GM23338 (cell line): ENCODE measurements at regions not wholly inside any gene's neighbourhood (a gene's known extent, or its start where the extent isn't known, plus 50 kb on each side); places are given as distances from the start of the nearest gene placed in this dataset.

ENCODE experiments used
- CREB1 ChIP-seq: fragments of 250-450 bp; sonication (Bioruptor Pico); IDR thresholded peaks from 2 replicates; pipeline ENCODE4 v1.5.0; 2020; ENCODE audit warnings: low read depth, mild to moderate bottlenecking, moderate library complexity
- CTCF ChIP-seq, 2 experiments: fragments of 200-600 bp in 1 of 2; sonication (generic) in 1 of 2; conservative IDR thresholded peaks; 2 replicates each; pipeline versions ENCODE4 v1.5.1 to v1.6.1; 2016 to 2017; ENCODE audit warnings: antibody characterized with exemption in 2 of 2, low read depth in 2 of 2, mild to moderate bottlenecking in 2 of 2, moderate library complexity in 1 of 2
- EZH2 ChIP-seq: fragments of 200-600 bp; sonication (generic); IDR thresholded peaks from one replicate; pipeline ENCODE4 v1.8.0; 2017; ENCODE audit warnings: antibody characterized with exemption, mild to moderate bottlenecking, low read depth; ENCODE audit not compliant: unreplicated experiment
- POLR2AphosphoS5 ChIP-seq: IDR thresholded peaks from 2 replicates; pipeline ENCODE4 v1.6.1; 2016; ENCODE audit warnings: antibody characterized with exemption, low read depth

- TF ChIP-seq CTCF (conservative IDR thresholded peaks at IDR 0.05; ENCODE audit: low read depth in 2 of 2) = no peak
- no peak for TF ChIP-seq POLR2AphosphoS5
- TF ChIP-seq EZH2 = no peak
- no peak for TF ChIP-seq CREB1 (CRISPR knock-in tag)
Measured at GRCh38 chr13:33571618-33572017, 246.3 kb upstream of the RFC3 start.
